Caco-2 (cell line): ENCODE measurements at regions not wholly inside any gene's neighbourhood (a gene's known extent, or its start where the extent isn't known, plus 50 kb on each side); places are given as distances from the start of the nearest gene placed in this dataset.

ENCODE experiments used
- BruUV-seq: library from RNA; stranded (reverse); fragments of 400-500 nt; replicated peaks from 2 replicates; lab custom pipeline; 2021; lab: Mats Ljungman, UMichigan
- CTCF ChIA-PET: fragments of 300-600 bp; sonication (Branson Sonifier 250); formaldehyde crosslinking; loops from one replicate; lab custom pipeline; 2022; ENCODE audit warnings: antibody characterized with exemption; lab: Charles Lee
- POLR2A ChIA-PET: fragments of 300-600 bp; sonication (Branson Sonifier 250); formaldehyde crosslinking; loops from one replicate; lab custom pipeline; 2022; ENCODE audit warnings: antibody characterized with exemption; lab: Charles Lee
- DNase-seq, 2 experiments: peaks; one replicate each; pipeline versions ENCODE4 v3.0.0 to v3.0.0-alpha.2; 2020 to 2022
- H3K27me3 ChIP-seq: replicated peaks from 2 replicates; pipeline ENCODE4 v1.6.0; 2011; ENCODE audit warnings: low read length; ENCODE audit not compliant: control insufficient read depth, insufficient read depth
- H3K36me3 ChIP-seq: 2 replicates; pipeline ENCODE4 v1.5.1; 2011; ENCODE audit warnings: low read length; ENCODE audit not compliant: control insufficient read depth, insufficient read depth
- H3K4me1 ChIP-seq: fragments of 250-450 bp; sonication (Bioruptor Pico); 2 replicates; pipeline ENCODE4 v1.5.1; 2020; ENCODE audit warnings: mild to moderate bottlenecking
- H3K4me3 ChIP-seq: 2 replicates; pipeline ENCODE4 v1.5.1; 2011; ENCODE audit warnings: low read depth, mild to moderate bottlenecking, control low read depth, low read length
- H3K9me3 ChIP-seq: fragments of 250-450 bp; sonication (Bioruptor Pico); 2 replicates; pipeline ENCODE4 v1.5.1; 2020; ENCODE audit warnings: mild to moderate bottlenecking, moderate library complexity
- H3K27ac Mint-ChIP-seq: one replicate; pipeline ENCODE4 v1.8.0; 2022; ENCODE audit warnings: mixed read lengths; ENCODE audit not compliant: unreplicated experiment
- H3K27me3 Mint-ChIP-seq: one replicate; pipeline ENCODE4 v1.8.0; 2022; ENCODE audit warnings: mixed read lengths; ENCODE audit not compliant: insufficient read depth, unreplicated experiment
- H3K36me3 Mint-ChIP-seq: one replicate; pipeline ENCODE4 v1.8.0; 2022; ENCODE audit warnings: mild to moderate bottlenecking, mixed read lengths; ENCODE audit not compliant: insufficient read depth, unreplicated experiment
- H3K4me1 Mint-ChIP-seq: one replicate; pipeline ENCODE4 v1.8.0; 2022; ENCODE audit warnings: low read depth, mixed read lengths; ENCODE audit not compliant: unreplicated experiment
- H3K4me3 Mint-ChIP-seq: one replicate; pipeline ENCODE4 v1.8.0; 2022; ENCODE audit warnings: mild to moderate bottlenecking, moderate library complexity, mixed read lengths; ENCODE audit not compliant: unreplicated experiment
- H3K9me3 Mint-ChIP-seq: one replicate; pipeline ENCODE4 v1.8.0; 2022; ENCODE audit warnings: mixed read lengths; ENCODE audit not compliant: unreplicated experiment
- intact Hi-C: fragments of 100-400 bp; cut with micrococcal nuclease; formaldehyde crosslinking; loops from one replicate; pipeline ENCODE4 v1.10.0; 2022; ENCODE audit not compliant: unreplicated experiment
- TF ChIP-seq, protein P1 (sequence below), 2 experiments: fragments of 200-600 bp in 1 of 2; IDR thresholded peaks; 1 replicate in 1 of 2; 2 replicates in 1 of 2; pipeline versions ENCODE4 v1.5.1 to v1.8.0; 2011 to 2022; ENCODE audit warnings: antibody characterized with exemption in 1 of 2, control low read depth in 1 of 2, inconsistent platforms in 1 of 2, low read depth in 1 of 2, low read length in 1 of 2, mild to moderate bottlenecking in 1 of 2, moderate library complexity in 1 of 2; ENCODE audit not compliant: insufficient read depth in 1 of 2, severe bottlenecking in 1 of 2, unreplicated experiment in 1 of 2

DNA sequence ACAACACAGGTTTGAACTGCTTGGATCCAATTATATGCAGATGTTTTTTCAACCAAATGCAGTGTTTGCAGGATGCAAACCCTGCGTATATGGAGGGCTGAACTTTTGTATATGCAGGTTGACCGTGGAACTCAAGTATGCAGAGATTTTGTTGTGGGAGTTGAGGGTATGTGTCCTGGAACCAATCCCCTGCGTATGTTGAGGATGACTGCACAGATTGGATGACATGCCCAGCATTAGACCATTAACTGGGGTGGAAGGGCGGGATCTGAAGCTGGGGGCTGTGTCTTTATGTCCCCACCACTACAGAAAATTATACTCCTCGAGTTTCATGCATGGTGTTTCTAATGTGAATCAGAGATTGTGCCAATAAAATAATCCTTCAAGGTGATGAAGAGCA, 162.2 kb upstream of the RMST start:
- ChIA-PET POLR2A (no interaction called here), CTCF (no interaction called here)
- Histone ChIP-seq H3K36me3 (no peaks in the 10 kb centered on the region), H3K4me1 (peaks cover 5% of the 10 kb centered on the region; the same call in 1 of the 2 replicates), H3K4me3 (no peak overlapping the region), H3K9me3 (no peaks in the 10 kb centered on the region), H3K27me3 (no peaks in the 10 kb centered on the region)
- H3K9me3 Mint-ChIP-seq: no peaks in the 10 kb centered on the region
- no peaks in the 10 kb centered on the region for H3K4me1 Mint-ChIP-seq
- no TSS peak for BruUV-seq
- H3K27me3 Mint-ChIP-seq: peaks cover 3% of the 10 kb centered on the region
- no peak for DNase-seq
- no peaks in the 10 kb centered on the region for H3K36me3 Mint-ChIP-seq
- H3K4me3 Mint-ChIP-seq: no peak overlapping the region
- intact Hi-C loops: no loop called here
- TF ChIP-seq, protein P1, sequence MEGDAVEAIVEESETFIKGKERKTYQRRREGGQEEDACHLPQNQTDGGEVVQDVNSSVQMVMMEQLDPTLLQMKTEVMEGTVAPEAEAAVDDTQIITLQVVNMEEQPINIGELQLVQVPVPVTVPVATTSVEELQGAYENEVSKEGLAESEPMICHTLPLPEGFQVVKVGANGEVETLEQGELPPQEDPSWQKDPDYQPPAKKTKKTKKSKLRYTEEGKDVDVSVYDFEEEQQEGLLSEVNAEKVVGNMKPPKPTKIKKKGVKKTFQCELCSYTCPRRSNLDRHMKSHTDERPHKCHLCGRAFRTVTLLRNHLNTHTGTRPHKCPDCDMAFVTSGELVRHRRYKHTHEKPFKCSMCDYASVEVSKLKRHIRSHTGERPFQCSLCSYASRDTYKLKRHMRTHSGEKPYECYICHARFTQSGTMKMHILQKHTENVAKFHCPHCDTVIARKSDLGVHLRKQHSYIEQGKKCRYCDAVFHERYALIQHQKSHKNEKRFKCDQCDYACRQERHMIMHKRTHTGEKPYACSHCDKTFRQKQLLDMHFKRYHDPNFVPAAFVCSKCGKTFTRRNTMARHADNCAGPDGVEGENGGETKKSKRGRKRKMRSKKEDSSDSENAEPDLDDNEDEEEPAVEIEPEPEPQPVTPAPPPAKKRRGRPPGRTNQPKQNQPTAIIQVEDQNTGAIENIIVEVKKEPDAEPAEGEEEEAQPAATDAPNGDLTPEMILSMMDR (IDR thresholded peaks at IDR 0.05; ENCODE audit: insufficient read depth in 1 of 2, low read depth in 1 of 2, low read length in 1 of 2, severe bottlenecking in 1 of 2, unreplicated experiment in 1 of 2): no peak
- no peak overlapping the region for H3K27ac Mint-ChIP-seq

DNA sequence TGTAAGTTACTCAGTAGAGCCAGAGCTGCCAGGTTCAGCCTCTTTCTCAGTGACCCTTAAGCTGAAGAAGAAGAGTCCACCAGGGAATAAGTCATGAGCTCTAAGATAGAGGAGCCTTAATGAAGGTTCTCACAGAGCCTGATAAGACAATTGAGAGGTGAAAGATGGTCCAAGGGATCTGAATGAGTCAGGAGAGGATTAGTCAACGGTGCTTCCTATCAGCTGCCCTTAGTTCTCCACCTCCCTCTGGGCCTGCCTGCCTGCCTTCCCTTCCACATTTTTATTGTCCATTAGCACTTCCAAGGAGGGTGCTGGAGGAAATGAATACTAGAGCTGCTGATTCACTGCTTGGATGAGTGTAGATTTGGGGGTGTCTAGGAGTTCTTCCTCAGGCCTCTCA, 161.7 kb upstream of the RMST start:
- H3K9me3 ChIP-seq: no peaks in the 10 kb centered on the region
- POLR2A ChIA-PET: no interaction called here
- no peaks in the 10 kb centered on the region for H3K36me3 ChIP-seq
- H3K27me3 ChIP-seq: no peaks in the 10 kb centered on the region
- no TSS peak for BruUV-seq
- H3K27ac Mint-ChIP-seq: no peak overlapping the region
- H3K4me3 Mint-ChIP-seq: no peak overlapping the region
- no peak for DNase-seq
- peaks cover 5% of the 10 kb centered on the region; the same call in 1 of the 2 replicates for H3K4me1 ChIP-seq
- H3K27me3 Mint-ChIP-seq: peaks cover 3% of the 10 kb centered on the region
- no peaks in the 10 kb centered on the region for H3K9me3 Mint-ChIP-seq
- intact Hi-C loops: no loop called here
- CTCF ChIA-PET: no interaction called here
- TF ChIP-seq, protein P1 (IDR thresholded peaks at IDR 0.05; ENCODE audit: insufficient read depth in 1 of 2, low read depth in 1 of 2, low read length in 1 of 2, severe bottlenecking in 1 of 2, unreplicated experiment in 1 of 2): no peak
- no peak overlapping the region for H3K4me3 ChIP-seq
- no peaks in the 10 kb centered on the region for H3K36me3 Mint-ChIP-seq
- no peaks in the 10 kb centered on the region for H3K4me1 Mint-ChIP-seq

DNA sequence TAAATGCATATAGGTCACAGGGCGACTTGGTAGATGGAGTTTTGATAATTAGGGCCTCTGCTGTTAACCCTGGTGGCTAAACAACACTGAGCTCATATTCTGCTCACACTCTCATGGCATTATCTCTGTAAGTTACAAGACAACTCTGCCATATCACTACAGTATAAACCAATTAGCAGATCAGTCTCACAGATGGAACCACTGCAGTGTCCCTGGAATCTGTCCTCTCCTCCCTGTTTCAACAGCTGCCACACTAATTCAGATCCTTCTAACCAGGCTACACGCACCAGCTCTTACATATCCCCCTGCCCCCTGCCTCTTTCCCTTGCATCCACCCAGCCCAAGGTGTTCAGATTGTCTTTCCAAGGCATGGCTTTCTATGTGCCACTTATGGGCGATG, 161.0 kb upstream of the RMST start:
- H3K9me3 ChIP-seq: no peaks in the 10 kb centered on the region

More for the DNA sequence above, 161.0 kb upstream of the RMST start:
- no peaks in the 10 kb centered on the region for H3K9me3 Mint-ChIP-seq
- TF ChIP-seq, protein P1 (IDR thresholded peaks at IDR 0.05; ENCODE audit: insufficient read depth in 1 of 2, low read depth in 1 of 2, low read length in 1 of 2, severe bottlenecking in 1 of 2, unreplicated experiment in 1 of 2): no peak
- no TSS peak for BruUV-seq
- H3K27ac Mint-ChIP-seq: no peak overlapping the region
- intact Hi-C loops: no loop called here
- POLR2A ChIA-PET: no interaction called here
- Histone ChIP-seq H3K36me3 (no peaks in the 10 kb centered on the region), H3K4me3 (no peak overlapping the region), H3K27me3 (no peaks in the 10 kb centered on the region), H3K4me1 (peaks cover 5% of the 10 kb centered on the region; the same call in 1 of the 2 replicates)
- peaks cover 3% of the 10 kb centered on the region for H3K27me3 Mint-ChIP-seq
- H3K4me1 Mint-ChIP-seq: no peaks in the 10 kb centered on the region
- no peak for DNase-seq
- CTCF ChIA-PET: no interaction called here
- H3K36me3 Mint-ChIP-seq: no peaks in the 10 kb centered on the region
- H3K4me3 Mint-ChIP-seq: no peak overlapping the region
